GM21619 (cell line): ENCODE measurements at regions not wholly inside any gene's neighbourhood (a gene's known extent, or its start where the extent isn't known, plus 50 kb on each side); places are given as distances from the start of the nearest gene placed in this dataset.

Source experiments
- ATAC-seq: cut with Tn5 transposase; IDR thresholded peaks from one replicate; pipeline ENCODE4 v1.9.1; 2021; ENCODE audit not compliant: unreplicated experiment

DNA sequence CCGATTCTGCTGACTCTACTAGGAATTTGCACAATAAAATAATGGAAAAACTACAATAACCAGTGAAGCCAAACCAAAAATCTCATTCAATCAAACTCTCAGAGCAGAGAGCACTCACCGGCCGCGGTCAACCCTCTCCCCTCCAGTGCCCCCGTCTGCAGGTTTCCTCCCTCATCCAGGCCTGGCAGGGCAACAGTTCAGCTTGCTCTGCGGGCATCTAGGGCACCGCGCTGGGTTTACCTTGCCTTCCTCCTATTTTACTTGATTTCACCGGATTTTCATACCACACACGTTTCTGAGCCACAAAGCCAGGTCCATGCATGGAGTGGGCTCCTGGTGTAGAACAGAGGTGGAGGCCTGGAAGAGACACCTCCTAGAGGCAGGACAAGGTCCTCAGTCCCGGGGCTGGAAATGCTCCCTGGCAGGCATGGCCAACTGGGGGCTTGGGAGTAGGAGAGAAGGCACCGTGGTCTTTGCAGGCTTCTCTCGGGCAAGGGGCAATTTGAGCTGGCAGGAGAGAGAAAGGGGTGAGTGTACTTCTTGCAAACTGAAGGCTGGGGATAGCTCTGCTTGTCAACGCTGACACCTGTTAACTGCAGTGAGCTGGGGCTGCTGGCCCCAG, 938.4 kb downstream of the BRD1 start:
- ATAC-seq, result no peak

DNA sequence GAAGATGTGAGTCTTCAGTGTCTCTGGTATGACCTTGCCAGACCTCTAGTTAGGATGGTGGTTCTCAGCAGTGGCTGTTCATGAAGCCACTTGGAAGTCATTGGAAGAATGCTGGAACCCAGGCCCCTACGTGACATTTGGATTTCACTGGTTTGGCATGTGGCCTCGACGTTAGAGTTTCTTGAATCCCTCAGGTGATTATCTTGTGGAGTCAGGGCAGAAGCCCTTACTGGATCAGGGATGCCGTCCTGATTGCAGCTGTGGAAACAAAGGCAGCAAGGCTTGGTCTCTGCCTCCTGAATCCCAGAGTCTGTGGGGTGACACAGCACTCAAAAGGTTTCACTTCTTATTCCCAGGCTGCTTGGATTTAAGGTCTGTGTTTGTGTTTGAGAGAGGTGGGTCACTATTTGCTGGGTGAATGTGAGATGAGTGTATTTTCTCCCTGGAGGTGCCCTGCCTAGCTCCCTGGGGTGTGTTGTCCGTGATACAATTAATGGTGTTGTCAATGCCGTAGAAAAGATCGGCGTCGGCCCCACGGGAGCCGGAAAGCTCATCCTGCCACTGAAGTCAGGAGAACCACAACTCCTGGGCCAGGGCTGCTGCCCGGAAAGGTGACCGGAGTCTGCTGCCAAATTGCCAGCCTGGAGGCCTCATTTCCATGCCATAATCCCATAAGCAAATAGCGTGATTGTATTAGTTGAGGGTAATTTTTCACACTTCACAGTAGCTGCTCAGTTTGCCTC, 939.0 kb downstream of the BRD1 start:
- no peak for ATAC-seq

DNA sequence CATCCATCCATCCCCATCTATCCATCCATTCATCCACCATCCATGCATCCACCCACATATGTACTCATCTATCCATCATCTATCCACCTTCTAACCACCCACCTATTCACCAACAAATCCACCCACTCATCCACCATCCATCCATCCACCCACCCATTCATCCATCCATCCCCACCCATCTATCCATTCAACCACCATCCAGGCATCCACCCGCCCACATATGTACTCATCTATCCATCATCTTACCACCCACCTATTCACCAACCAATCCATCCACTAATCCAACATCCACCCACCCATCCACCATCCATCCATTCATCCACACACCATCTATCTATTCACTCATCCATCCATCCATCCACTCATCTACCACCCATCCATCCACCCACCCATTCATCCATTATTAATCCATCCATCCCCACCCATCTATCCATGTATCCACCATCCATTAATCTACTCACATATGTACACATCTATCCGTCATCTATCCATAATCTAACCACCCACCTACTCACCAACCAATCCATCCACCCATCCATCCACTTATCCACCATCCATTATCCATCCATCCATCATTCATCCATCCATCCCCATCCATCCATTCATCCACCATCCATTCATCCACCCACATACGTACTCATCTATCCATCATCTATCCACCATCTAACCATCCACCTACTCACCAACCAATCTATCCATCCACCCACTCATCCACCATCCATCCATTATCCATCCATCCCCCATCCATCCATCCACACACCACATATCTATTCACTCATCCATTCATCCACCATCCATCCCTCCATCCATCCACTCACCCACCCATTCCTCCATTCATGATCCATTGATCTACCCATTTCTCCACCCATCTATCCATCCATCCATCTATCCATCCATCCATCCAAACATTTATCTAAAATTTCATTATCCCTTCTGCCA, 940.0 kb downstream of the BRD1 start:
- ATAC-seq, result no peak

DNA sequence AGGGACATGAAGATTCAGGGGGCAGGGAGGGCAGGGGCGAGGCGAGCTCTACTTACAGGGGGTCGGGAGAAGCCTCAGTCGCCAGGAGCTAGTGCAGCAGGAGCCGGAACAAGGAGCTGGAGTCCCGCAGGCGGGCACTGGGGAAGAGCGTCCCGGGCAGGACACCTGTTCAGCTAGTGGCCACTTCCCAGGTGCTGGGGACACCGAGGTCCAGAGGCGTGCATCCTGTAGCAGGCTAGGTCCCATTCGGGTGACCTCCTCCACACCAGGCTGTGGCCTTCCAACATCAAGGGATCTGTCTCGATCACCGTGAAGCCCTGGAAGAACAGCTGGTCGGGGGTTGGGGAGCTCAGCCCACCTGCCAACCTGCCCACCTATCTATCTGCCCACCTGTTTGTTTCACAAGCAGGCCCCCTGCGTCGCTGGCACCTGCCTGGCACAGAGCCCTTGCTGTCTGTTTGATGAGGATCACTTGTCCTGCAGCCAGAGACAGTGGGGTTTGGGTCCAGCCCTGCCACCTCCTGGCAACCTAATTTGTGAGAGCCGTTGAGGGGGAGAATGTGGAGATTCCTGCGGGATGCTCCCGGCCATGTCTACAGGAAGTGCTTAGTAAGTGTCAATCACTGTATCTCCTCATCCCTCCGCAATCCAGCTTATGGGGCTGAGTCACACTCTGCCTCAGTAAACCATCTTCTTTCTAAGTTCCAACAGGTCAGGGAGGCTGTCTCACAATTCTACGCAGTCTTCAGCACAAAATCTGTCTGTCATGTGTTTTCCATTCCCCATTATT, 940.9 kb downstream of the BRD1 start:
- no peak for ATAC-seq

DNA sequence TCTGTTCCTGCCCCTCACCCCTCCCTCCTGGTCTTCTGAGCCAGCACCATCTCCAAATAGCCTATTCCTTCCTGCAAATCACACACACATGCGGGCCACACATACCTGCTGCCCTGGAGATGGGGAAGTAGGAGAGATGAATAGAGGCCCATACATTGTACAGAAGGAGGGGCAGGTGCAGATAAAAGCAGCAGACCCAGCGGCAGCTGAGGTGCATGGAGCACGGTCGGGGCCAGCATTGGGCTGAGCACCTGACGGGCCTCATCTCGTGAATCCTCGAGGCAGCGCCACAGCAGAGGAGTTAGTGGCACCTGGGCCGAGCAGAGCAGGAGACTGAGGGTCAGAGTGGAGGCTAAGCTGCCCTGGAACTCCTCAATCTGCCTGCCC, 941.8 kb downstream of the BRD1 start:
- ATAC-seq, result no peak

DNA sequence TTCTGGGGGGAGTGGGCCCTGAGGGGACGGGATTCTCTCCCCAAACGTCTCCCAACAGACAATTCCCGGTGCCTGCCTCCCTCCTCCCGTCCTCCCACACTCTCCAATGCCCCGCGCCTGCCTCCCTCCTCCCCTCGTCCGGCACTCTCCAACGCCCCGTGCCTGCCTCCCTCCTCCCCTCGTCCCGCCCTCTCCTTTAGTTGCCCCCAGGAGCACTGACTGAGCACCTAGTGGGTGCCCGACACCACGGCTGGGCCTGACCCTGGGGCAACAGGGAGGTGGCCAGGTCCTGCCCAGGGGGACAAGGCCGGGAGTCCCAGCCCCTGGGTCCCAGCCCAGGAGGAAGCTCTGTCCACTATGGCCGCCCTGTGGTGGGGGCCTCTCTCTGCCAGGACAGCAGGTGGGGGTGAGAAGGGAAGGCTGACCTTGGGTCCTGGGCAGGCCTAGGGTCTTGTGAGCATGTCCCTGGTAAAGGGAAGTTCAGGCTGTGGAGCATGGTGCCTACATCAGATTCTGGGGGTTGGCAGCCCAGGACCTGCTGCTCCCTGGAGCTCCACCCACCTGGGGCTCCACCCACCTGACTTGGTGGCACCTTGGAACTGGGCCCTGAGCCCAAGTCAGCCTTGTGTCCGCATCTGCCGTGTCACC, 942.3 kb downstream of the BRD1 start:
- no peak for ATAC-seq

DNA sequence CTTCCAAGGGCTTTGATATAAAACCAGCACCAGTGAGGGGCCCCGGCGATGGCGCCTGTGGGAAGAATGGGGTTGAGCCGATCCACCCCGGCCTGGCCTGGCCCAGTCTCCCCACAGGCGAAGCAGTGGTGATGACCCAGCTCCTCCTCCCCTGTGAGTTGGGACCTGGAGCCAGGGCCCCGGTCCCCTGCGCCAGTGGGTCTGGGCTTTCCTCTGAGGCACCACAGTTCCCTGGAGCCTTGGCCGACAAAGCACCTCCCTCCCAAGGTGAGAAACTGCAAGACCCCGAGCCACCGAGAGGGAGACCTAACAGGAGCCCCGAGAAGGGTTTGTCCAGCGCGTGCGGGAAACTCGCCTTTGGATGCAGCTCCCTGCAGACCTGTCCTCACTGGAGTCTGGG, 942.9 kb downstream of the BRD1 start:
- ATAC-seq, result no peak

DNA sequence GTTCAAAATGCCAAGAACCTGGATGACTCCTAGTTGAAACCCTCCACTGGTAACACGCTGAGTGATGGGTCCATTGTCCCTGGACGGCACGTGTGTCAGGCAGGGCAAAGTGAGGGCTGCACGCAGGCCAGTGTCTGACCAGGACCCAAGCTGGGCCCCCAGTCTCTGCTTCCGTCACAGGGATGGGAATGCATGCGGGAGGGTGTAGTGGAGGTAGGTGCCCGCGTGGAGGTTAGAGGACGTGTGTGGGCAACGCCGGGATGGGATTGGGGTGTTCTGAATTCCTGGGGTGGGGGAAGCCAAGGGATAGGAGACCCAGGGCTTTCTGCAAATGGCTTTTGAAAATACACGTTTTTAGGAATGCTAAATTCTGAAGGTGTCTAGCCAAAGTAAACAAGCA, 943.3 kb downstream of the BRD1 start:
- no peak for ATAC-seq

DNA sequence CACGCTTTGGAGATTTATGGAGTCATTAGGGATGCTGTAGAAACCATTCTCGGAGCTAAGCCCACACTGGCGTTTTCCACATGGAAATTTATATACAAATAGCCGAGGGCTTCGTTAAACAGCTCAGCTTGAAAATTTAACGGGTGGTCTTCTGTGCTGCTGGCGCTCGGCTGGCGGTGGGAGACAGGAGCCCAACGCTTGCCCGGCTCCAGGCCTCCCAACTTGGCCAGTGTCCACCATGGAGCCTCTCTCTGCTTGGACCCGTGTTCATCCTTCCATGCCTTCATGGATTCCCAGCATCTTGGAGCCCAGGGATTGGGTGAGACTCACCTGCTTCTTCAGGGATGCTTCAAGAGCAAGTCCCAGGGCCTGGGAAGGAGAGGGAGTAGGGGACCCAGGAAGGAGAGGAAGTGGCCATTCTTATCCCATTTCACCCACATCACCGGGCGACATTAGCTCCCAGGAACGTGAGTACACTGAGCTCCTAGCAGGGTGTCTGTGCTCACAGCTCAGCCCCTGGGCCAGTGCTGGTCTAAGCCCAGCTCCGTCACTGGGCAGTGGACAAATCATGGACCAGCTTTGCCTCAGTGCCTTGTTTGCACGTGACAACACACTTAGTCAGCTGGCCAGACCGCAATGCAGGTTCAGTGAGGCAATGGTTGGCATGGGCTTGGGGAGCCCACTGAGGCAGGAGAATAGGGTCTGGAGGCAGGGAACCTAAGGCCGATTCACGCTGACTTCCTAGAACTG, 944.3 kb downstream of the BRD1 start:
- ATAC-seq, result no peak

DNA sequence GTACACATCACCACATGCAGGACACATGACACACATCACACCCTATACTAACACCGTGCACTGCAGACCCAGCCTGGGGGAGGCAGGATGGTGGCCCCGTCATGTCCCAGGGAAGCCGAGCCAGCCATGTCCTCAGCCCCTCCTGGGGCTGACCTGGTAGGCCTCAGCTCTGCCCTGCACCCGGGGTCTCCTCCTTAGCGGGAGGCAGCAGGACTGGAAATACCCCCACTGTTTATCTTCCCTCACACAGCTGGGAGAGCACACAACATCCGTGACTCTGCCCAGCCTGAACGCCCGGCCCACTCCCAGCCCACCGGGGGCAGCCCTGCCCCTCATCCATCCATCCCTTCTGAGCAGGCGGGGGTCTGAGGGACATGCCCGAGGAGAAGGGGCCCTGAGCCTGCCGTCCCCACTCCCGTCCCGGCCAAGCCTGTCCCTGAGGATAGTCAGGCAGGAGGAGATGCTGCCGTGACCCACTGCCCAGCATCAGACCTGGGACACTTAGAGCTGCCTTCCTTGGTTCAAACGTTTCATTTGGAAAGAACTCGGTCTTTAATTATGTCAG, 945.0 kb downstream of the BRD1 start:
- no peak for ATAC-seq

DNA sequence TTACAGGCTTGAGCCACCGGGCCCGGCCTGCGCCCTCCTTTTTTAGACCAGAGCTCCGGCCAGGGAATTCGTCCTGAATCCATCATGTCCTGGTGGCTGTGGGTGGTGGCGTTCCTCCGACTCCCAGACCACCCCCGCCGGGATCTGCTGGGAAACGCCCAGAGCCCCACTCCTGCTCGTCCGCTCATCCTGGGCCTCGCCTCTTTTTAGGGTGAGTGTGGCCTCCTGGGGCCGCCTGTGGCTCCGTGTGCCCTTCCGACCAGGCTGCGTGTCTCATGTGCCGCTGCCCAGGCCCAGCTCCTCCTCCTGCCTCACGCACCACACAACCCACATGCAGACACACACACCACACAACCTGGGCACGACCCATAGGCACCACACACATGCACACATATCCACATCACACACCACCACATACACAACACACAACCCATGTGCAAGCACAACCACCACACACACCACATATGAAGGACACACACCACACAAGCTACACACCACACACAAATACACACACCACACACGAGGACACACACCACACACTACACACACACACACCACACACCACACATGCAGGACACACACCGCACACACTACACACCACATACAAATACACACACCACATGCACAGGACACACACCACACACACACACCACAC, 946.2 kb downstream of the BRD1 start:
- no peak for ATAC-seq

DNA sequence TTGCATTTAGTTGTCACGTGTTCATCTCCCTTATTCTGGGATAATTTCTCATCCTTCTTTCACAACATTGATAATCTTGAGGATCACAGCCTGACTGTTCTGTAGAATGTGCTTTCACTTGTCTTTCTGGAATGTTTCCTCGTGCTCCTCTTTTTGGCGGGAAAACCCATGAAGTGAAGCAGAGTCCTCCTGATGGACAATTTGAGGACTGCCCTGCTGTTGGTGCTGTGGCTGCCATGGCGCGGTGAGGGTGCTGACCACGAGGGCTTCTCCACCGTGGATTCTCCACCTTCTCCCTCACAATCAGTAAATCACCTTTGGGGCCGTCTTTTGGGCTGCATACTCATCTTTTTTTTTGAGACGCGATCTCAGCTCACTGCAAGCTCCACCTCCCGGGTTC, 946.9 kb downstream of the BRD1 start:
- no peak for ATAC-seq

DNA sequence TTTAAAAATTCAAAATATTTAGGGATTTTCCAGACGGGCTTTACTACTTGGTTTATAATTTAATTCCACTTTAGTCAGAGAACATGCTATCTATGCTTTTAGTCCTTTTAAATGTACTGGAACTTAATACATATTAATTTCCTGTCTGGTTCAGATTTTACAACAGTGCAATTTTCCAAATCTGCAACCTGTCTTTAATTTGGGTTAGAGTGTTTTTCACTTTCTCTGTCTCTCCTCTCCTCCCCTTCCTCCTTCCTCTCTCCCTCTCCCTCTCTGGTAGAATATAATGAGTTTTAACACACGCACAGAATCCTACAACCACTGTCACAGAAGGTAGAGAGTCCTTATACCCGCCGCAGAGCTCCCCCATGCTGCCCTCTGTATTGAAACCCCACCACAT, 950.7 kb downstream of the BRD1 start:
- ATAC-seq, result no peak

DNA sequence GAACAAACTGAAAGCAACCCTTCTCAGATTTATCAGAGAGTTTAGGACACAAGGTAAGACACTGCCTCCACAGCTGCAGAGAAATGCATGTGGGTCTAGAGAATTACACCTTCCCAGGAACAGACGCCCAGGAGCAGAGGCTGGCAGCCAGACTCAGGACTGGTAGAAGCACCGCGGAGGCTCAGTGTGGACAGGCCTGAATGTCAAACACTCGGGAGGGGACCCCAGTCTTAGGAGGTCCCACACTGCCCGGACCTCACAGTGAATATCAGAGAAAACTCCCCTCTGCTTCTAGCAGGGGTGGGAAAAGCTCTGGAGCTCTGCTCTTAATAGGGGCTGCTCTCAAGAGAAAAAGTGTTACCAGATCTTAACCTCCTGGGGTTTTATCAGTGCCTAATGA, 952.7 kb downstream of the BRD1 start:
- ATAC-seq, result no peak

DNA sequence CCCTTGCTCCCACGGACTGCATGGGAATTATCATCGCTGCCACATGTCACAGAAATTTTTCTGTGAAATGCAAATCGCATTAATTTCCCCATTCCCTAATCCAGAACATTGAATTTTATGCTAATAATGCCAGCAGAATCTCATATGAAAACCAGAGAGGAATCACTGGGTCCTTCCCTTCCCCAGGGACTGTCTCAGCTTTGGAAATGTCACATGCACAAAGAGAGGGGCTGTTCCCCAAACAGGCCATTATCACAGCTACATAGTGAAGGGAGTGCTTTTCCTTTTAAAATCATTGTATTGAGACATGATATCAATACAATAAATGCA, 954.5 kb downstream of the BRD1 start:
- ATAC-seq, result no peak

DNA sequence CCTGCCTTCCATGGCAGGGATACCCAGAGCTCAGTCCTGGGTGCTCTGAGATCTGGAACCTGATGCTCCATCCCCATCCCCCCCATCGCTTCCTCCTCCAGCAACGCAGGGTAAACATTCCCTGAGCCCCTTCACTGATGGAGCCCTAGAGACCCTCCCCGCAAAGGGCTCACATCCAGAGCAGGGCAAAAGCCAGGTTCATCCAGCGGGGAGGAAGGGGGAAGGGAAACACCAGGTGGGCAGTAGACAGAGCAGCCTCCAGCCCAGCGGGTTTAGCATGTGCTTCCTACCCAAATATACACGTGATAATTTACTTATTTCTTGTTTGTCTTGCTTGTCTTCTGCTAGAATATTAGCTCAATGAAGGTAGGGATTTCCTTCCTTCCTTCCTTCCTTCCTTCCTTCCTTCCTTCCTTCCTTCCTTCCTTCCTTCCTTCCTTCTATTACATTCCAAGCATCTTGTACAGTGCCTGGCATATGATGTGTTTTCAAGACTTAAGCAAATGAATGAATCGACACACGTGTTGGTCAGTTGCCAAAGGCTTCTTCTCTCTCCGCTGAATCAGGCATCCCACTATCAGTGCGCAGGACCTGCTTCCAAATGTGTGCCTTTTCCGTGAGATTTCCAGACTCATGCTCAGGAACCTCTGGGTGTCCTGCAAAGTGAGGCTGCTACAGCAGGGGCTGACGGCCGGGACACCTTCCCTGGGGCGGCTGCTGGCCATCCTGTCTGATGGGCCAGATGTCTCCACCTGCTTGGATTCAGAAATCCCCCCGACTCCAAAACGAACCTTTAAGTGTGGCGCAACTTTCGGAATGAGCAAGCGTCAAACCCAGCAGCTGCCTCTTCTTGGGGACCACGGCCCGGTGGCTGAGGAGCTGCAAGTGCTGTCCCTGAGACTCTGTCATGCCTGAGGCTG, 955.1 kb downstream of the BRD1 start:
- ATAC-seq, result no peak

DNA sequence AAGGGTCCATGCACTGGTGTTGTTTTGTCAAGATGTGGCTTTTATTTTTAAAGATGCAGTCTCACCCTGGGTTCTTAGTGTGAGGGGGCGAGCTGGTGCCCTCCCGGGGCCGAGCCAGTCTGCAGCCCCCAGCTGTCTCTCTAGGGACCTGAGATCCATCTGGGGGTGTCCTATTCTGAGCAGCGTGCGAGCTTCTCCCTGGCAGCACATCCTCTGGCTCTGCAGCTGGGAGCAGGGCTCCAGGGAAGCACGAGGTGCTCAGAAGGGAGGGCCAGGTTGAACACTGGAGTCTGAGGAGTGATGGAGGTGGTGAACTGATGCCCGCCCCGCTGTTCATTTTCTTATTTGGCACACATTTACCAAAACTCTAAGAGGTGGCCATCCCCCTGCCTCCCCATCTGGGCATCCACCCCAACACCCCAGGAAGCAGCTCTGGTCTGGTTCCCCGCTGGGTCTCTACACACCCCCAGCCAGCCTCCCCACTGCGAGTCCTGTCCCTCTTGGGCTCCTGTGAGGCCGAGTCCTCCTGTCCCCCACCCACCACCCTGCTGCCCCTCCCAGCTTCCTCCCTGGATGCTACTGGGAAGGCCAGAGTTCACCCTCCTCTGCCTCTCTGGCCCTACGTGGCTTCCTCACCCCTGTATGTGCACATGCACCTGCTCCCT, 956.4 kb downstream of the BRD1 start:
- no peak for ATAC-seq

DNA sequence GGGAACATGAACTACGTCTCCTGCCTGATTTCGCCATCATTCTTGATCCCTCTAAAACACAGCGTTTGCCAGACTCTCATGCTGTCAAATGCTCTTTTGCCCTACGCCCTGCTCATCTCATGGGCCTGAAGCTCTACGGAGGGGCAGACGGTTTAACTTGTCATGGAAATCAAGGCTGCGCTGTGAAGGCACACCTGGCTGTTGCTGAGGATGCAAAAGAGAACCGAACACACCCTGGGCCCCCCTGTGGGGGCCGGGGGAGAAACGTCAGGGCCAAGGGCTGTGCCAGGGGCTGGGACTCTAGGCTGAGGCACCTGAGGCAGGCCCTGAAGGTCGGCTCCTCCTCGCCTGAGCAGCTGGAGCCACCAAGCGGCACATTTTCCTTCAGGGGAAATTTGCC, 957.2 kb downstream of the BRD1 start:
- no peak for ATAC-seq
